Inflammatory macrophage treated with lipopolysaccharide for 1 hour (primary cell): ENCODE measurements at regions not wholly inside any gene's neighbourhood (a gene's known extent, or its start where the extent isn't known, plus 50 kb on each side); places are given as distances from the start of the nearest gene placed in this dataset.

Experiments
- DNase-seq, 2 donors: peaks; one replicate each; pipeline ENCODE4 v3.0.0-alpha.2; 2020 to 2022

DNA sequence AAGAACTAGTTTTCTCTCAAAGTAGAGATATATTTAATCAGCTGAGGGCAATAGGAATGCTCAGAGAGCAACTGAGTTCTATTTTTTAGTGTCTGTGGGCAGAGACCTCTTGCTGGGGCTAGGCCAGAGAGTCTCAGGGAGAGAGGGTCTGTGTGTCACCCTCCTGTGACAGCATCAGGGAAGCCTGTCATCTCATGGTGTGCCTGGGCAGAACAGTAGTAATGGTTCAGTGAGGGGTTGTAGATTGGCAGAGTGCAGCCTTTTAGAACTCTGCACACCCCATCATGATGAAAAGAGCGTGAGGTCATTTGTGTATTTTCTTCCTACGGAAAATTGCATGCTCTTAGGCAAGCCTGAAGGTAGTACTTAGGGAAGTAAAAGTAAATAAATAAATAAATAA lies 1396.5 kb upstream of the AGA start:
- DNase-seq, result no peak

DNA sequence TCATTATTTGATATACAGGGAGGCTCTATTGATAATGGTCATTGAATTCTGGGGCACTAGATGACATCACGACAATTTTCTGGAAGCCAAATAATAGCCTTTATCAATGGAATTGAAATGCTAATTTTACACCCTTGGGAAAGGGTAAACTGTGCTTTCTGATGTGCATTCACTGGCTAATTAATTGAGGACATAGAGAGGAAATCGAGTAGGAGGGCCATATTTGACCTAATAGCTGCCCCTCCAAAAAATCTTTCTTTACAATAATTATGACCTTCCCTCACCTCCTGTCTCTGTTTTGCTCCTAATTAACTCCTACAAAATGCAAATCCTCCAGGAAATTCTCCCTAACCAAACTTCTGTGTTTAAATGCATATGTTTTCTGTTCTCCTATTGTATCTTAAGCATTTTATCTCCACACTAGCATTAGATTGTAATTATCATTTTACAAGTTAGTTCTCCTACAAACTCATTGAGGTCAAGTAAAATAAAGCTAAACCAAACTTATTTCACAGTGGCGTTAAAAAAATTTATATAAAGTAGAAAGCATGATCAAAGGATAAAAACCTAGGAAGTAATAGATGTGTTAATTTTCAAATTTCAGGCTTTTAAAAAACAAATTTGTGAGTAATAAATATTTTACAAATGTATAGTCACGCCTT lies 1414.0 kb upstream of the AGA start:
- no peak for DNase-seq

GRCh38 chr4:178871476-178871875 lies 1429.2 kb upstream of the AGA start:
- DNase-seq, result no peak

DNA sequence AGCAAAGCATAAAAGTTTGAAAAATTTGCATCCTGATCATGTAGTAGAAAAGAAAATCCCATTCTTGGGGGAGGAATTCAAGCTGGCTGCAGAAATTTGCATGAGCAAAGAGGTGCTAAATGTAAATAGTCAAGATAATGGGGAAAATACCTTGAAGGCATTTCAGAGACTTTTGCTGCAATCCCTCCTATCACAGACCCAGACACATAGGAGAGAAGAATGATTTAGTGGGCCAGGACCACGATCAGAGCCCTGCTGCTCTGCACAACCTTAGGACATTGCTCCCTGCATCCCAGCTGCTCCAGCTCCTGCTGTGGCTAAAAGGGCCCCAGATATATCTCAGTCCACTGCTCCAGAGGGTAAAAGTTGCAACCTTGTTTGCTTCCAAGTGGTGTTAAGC lies 1439.7 kb upstream of the AGA start:
- no peak for DNase-seq

GRCh38 chr4:178894126-178894525 lies 1451.9 kb upstream of the AGA start:
- no peak for DNase-seq

GRCh38 chr4:178899084-178899483 lies 1456.8 kb upstream of the AGA start:
- no peak for DNase-seq

DNA sequence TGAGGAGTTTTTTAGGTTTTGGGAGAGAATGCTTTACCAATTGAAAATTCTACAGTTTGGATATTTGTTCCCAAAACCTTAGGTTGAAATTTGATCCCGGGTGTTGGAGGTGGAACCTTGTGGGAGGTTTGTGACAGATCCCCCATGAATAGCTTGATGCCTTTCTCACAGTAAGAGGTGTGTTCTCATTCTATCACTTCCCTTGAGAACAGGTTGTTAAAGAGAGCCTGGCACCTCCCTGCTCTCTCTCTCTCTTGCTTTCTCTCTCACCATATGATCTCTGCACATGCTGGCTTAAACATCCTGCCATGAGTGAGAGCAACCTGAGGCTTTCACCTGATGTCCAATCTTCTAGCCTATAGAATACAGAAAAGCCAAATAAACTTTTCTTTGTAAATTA lies 1475.5 kb upstream of the AGA start:
- DNase-seq, result no peak

DNA sequence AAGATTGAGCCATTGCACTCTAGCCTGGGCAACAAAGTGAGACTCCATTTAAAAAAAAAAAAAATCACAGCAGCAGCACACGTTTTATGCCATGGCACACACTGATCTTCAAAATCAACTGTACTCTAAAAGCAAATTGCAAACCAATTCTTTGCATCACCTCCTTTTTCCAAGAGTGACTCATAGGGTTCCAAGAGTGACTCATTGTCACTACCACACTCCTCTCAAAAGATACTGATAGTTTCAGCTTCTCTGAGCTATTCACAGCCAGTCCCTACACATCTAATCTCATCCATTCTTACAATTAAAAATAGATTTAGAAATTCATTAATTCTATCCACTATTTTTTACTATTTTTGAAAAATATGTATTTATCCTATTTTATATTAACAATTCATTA lies 1494.9 kb upstream of the AGA start:
- no peak for DNase-seq

GRCh38 chr4:178941975-178942374 lies 1499.7 kb upstream of the AGA start:
- DNase-seq, result no peak

DNA sequence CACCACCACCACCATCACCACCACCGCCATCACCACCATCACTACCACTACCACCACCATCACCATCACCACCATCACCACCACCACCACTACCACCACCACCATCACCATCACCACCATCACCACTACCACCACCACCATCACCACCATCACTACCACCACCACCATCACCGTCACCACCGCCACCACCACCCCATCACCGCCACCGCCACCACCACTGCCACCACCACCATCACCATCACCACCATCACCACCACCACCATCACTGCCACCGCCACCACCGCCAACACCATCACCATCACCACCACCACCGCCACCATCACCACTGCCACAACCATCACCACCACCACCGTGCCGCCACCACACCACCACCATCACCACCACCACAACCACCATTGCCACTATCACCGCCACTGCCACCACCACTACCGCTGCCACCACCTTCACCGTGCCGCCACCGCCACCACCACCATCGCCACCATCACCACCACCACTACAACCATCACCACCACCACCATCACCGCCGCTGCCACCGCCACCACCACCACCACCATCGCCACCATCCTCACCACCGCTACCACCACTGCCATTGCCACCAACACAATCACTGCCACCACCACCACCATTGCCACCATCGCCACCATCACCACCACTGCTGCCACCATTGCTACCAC lies 1511.3 kb upstream of the AGA start:
- no peak for DNase-seq

GRCh38 chr4:178955614-178956013 lies 1513.4 kb upstream of the AGA start:
- no peak for DNase-seq

DNA sequence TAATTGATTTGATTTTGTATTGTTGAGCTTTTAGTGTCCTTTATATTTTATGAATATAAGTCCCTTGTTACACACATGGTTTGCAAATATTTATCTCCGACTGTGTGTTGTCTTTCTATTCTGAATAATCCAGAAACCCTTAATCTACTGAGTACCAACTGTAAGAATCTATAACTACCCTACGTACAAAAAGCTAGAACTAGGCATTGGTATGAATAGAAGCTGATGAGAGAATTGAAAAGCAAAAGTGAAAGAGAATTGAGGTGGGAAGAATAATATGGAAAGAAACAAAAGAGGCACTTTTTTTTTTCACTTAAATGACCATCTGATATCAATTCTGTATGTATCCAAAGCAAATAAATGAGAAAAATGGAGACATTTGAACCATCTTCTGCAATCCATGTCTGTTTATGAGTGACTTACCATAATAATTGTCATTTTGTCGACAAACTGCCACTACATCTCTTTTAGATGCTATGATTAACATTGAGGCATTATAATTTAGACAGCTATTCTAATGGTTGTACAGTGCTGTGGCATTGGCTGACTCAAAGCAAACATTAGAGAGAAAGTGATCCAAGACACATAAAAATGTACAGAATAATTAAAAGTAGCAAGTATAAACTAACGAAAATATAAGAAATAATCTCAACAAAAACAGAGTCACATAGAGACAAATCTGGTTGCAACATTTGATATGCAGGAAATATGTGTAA lies 1516.6 kb upstream of the AGA start:
- DNase-seq, result no peak

GRCh38 chr4:178963446-178964045 lies 1521.3 kb upstream of the AGA start:
- no peak for DNase-seq

DNA sequence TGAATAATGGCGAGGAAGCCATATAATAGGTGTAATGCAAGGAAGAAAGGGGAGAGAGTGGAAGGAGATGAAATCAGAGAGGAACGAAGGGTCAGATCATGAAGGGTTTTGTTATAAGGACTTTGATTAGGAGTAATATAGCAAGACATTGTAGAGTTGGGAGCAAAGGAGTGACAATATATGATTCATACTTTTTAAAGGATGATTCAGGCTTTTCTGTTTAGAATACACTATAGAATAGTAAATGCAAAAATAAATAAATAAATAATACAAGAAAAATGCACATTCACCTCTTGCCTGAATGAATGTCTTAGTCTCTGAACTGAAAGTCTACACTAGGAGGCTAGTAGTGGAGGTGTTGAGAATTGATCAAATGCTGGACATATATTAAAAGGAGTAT lies 1524.4 kb upstream of the AGA start:
- DNase-seq, result no peak

- DNase-seq, result no peak
Observed at GRCh38 chr4:178970433-178971140, 1528.3 kb upstream of the AGA start.

GRCh38 chr4:178976861-178977260 lies 1534.6 kb upstream of the AGA start:
- DNase-seq, result no peak

DNA sequence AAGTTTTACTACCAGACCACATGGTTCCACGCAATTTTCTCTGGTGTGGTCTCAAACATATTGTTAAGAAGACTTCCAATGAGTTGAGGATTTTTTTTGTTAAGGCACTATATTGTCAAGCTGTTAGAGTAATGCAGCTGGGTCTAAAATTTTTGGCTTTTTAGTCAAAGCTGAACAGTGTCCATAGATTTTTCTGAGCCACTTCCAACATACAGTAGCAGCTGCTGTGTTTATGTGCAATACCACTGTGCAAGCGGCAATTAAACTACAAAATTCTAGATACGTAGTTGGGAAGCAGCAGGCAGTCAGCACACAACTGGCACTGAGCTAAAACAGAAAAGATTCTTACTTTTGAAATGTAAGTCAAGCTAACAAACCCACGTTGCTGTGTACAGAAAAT lies 1551.1 kb upstream of the AGA start:
- no peak for DNase-seq

- no peak for DNase-seq
Observed at GRCh38 chr4:179001918-179002317, 1559.7 kb upstream of the AGA start.

GRCh38 chr4:179007755-179008154 lies 1565.5 kb upstream of the AGA start:
- DNase-seq, result no peak

DNA sequence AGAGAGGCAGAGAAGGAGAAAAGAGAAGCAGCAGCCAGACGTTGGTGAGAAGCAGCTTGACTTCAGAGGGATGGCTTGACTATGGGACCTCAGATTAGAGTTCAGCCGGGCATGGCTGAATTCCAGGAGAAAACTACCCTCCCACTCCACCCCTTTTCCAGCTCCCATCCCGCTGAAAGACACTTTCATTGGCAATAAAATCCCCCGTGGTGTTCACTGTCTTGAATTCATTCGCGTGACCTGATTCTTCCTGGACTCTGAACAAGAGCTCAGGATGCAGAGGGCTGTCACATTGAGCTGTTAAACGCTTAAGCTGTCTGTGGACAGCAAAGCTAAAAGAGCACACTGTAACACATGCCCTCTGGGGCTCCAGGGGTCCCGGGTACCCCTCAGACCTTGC lies 1575.3 kb upstream of the AGA start:
- no peak for DNase-seq

- no peak for DNase-seq
Observed at GRCh38 chr4:179027569-179027968, 1585.3 kb upstream of the AGA start.

DNA sequence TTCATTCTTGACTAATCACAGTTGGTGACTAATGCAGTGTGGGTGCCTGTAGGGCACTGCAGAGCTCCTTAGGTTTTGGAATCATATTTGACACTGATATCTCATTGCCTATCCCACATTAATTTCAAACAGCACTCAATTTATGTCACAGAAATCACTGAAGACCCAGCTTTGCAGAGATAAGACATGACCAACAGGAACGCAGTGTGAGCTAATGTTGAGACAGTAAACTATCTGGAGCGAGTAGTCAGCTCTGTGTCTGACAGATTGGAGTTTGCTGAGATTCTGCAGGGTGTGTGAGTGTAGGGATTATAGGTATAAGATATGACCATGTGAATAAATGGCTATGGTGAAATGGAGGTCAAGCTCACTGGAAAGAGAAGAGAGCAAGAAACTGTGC lies 1586.1 kb upstream of the AGA start:
- no peak for DNase-seq

- DNase-seq, result no peak
Observed at GRCh38 chr4:179029683-179030082, 1587.4 kb upstream of the AGA start.
